ENCODE measurements at regions not wholly inside any gene's neighbourhood (a gene's known extent, or its start where the extent isn't known, plus 50 kb on each side); places are given as distances from the start of the nearest gene placed in this dataset.

DNA sequence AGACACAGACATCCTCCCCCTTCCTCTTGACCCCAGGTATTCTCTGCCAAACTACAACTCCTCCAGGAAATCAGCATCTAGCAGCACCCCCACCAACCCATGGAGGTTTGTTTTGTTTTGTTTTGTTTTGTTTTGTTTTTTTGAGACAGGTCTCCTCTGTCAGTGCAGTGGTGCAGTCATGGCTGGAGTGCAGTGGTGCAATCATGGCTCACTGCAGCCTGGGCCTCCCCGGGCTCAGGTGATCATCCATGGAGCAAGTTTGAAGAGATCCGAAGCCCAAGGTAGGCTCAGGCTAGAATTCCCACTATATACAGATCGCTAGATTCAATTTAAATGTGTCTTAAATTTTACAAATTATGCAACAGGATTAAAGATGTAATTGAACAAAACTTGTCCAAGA lies 518.2 kb upstream of the ARID1B start:
- TF ChIP-seq, protein P1, sequence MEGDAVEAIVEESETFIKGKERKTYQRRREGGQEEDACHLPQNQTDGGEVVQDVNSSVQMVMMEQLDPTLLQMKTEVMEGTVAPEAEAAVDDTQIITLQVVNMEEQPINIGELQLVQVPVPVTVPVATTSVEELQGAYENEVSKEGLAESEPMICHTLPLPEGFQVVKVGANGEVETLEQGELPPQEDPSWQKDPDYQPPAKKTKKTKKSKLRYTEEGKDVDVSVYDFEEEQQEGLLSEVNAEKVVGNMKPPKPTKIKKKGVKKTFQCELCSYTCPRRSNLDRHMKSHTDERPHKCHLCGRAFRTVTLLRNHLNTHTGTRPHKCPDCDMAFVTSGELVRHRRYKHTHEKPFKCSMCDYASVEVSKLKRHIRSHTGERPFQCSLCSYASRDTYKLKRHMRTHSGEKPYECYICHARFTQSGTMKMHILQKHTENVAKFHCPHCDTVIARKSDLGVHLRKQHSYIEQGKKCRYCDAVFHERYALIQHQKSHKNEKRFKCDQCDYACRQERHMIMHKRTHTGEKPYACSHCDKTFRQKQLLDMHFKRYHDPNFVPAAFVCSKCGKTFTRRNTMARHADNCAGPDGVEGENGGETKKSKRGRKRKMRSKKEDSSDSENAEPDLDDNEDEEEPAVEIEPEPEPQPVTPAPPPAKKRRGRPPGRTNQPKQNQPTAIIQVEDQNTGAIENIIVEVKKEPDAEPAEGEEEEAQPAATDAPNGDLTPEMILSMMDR (IDR thresholded peaks at IDR 0.05), result no peak
- DNase-seq (no peak), ATAC-seq (no peak)
- Histone ChIP-seq H3K9me3 (no peaks in the 10 kb centered on the region), H3K4me3 (no peak overlapping the region), H3K36me3 (ENCODE audit: low read depth) (no peaks in the 10 kb centered on the region), H3K4me1 (ENCODE audit: low read depth) (no peaks in the 10 kb centered on the region)
- intact Hi-C loops (cut with DNase I, micrococcal nuclease), result no loop called here

DNA sequence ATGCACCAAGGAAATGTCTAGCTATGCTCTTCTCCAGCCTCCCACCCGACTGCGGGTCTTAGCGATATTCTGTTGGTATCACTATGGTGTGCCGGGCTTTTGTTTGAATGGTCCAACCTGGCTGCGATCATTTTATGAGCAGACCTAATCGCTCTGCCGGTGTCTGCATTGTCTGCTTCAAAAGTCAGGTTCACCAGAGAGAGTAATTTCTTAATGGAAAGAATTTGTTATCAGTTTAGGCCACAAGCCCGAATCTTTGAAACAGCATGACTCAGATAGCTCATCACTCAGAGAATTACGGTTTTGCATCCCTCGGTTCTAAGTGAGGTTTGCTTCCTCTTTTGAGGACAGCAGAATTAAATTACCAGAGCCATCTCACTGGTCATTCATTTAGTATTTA lies 521.0 kb upstream of the ARID1B start:
- Histone ChIP-seq H3K4me1 (ENCODE audit: low read depth) (no peaks in the 10 kb centered on the region), H3K36me3 (ENCODE audit: low read depth) (no peaks in the 10 kb centered on the region), H3K4me3 (no peak overlapping the region), H3K9me3 (no peaks in the 10 kb centered on the region)
- no peak for DNase-seq
- TF ChIP-seq, protein P1 (IDR thresholded peaks at IDR 0.05), result no peak
- intact Hi-C loops (cut with DNase I, micrococcal nuclease), result no loop called here
- ATAC-seq, result no peak

DNA sequence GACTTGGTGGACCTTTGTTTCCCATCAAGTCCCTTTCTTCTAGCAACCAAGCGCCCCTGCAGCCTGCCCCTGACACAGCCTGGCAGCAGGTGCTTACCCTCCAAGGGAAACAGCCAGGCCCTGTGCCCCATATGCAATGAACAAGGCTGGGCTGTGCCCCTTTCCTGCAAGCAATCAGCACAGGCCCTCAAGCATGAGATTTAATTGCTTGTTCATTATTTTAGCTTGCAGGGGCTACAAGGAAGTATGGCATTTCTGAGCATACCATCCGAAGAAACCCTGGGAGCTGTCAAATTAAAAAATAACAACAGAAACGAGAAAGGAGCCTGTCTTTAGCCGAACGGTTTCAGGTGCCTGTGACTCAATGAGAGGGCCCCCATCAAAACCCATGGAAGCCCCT lies 522.9 kb upstream of the ARID1B start:
- DNase-seq (no peak), ATAC-seq (no peak)
- Histone ChIP-seq H3K4me3 (no peak overlapping the region), H3K36me3 (ENCODE audit: low read depth) (no peaks in the 10 kb centered on the region), H3K9me3 (no peaks in the 10 kb centered on the region), H3K4me1 (ENCODE audit: low read depth) (no peaks in the 10 kb centered on the region)
- intact Hi-C loops (cut with DNase I, micrococcal nuclease), result no loop called here
- TF ChIP-seq, protein P1 (IDR thresholded peaks at IDR 0.05), result no peak

DNA sequence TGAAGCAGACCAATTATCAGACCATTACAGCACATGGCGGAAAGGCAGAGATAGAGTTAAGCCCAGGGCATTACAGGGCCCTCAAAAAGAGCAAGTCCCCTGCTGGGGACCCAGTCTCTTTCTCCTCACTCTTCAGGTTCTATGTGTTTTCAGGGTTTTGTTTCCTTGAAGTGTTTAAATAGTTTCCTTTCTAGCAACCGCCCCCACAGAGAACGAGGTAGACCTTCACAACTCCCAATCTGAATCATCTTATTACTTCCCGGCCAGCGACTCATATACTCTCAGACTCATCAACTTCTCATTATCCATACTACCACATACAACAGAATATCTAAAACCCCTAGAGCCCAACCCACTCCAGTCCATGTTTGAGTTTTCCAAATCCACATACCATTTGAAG lies 526.6 kb upstream of the ARID1B start:
- no peaks in the 10 kb centered on the region for H3K36me3 ChIP-seq (ENCODE audit: low read depth)
- ATAC-seq, result no peak
- no peaks in the 10 kb centered on the region for H3K9me3 ChIP-seq
- H3K4me1 ChIP-seq (ENCODE audit: low read depth), result no peaks in the 10 kb centered on the region
- H3K4me3 ChIP-seq, result no peak overlapping the region
- TF ChIP-seq, protein P1 (IDR thresholded peaks at IDR 0.05), result no peak
- DNase-seq, result no peak
- intact Hi-C loops (cut with DNase I, micrococcal nuclease), result no loop called here

DNA sequence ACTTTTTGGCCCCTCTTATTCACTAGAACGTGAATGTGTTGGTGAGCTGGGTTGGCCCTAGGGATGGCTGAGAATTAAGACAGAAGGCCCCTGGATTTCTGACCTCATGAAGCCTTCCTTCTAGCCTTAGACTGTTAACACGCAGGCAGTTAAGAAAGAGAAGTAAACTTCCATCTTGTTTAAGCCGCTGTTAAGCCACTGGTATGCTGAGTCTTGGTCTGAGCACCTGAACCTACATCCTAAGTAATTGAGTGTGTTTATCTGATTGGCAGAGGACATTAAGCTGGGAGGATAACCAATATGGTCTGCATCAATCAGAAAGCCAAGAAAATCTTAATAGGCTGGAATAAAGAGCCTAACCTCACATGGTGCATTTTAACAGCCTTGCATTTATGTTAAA lies 535.0 kb upstream of the ARID1B start:
- ATAC-seq (no peak), DNase-seq (no peak)

More for the DNA sequence above, 535.0 kb upstream of the ARID1B start:
- Histone ChIP-seq H3K9me3 (no peaks in the 10 kb centered on the region), H3K4me1 (ENCODE audit: low read depth) (no peaks in the 10 kb centered on the region), H3K36me3 (ENCODE audit: low read depth) (no peaks in the 10 kb centered on the region), H3K4me3 (no peak overlapping the region)
- intact Hi-C loops (cut with DNase I, micrococcal nuclease), result no loop called here
- TF ChIP-seq, protein P1 (IDR thresholded peaks at IDR 0.05), result no peak

Measured in mucosa of descending colon (tissue), 3 donors.